Suprapubic skin (tissue), 4 donors: ENCODE measurements at regions not wholly inside any gene's neighbourhood (a gene's known extent, or its start where the extent isn't known, plus 50 kb on each side); places are given as distances from the start of the nearest gene placed in this dataset.
A peak's percentile ranks its signal among the peaks of the same experiment; 100 is the strongest.

Experiments
- DNase-seq, 2 donors: peaks; one replicate each; pipeline ENCODE4 v3.0.0-alpha.2; 2019; ENCODE audit warnings: low spot score in 2 of 2
- H3K27ac ChIP-seq: fragments of 200-600 bp; sonication (generic); one replicate; pipeline ENCODE4 v1.5.1; 2019
- H3K27me3 ChIP-seq: fragments of 200-600 bp; sonication (generic); one replicate; pipeline ENCODE4 v1.5.1; 2019
- H3K36me3 ChIP-seq: fragments of 200-600 bp; sonication (generic); one replicate; pipeline ENCODE4 v1.5.1; 2019
- H3K4me1 ChIP-seq: fragments of 200-600 bp; sonication (generic); one replicate; pipeline ENCODE4 v1.5.1; 2019
- H3K4me3 ChIP-seq: fragments of 200-600 bp; sonication (generic); one replicate; pipeline ENCODE4 v1.5.1; 2019; ENCODE audit warnings: mild to moderate bottlenecking
- H3K9me3 ChIP-seq: fragments of 200-600 bp; sonication (generic); one replicate; pipeline ENCODE4 v1.5.1; 2019
- CTCF ChIP-seq, 2 donors: fragments of 200-600 bp in 1 of 2; fragments of 450-650 bp in 1 of 2; sonication (generic) in 1 of 2; IDR thresholded peaks; one replicate each; pipeline ENCODE4 v1.5.1; 2016 to 2019; ENCODE audit warnings: antibody characterized with exemption in 2 of 2, mild to moderate bottlenecking in 1 of 2, moderate library complexity in 1 of 2
- EP300 ChIP-seq: sonication (generic); formaldehyde crosslinking; IDR thresholded peaks from one replicate; pipeline ENCODE4 v1.6.1; 2017; ENCODE audit warnings: antibody characterized with exemption
- POLR2A ChIP-seq, 2 donors: fragments of 450-650 bp; IDR thresholded peaks; one replicate each; pipeline ENCODE4 v1.6.1; 2017; ENCODE audit warnings: antibody characterized with exemption in 2 of 2, mild to moderate bottlenecking in 2 of 2, moderate library complexity in 2 of 2
- POLR2AphosphoS5 ChIP-seq, 3 donors: sonication (generic); formaldehyde crosslinking; IDR thresholded peaks; one replicate each; pipeline ENCODE4 v1.6.1; 2017; ENCODE audit warnings: antibody characterized with exemption in 3 of 3
- WGBS: methylation state at CpG from one replicate; pipeline ENCODE4 v1.1.5; 2018; 5-methylcytosine and 5-hydroxymethylcytosine counted together

GRCh38 chr14:53510281-53510912, 357.3 kb upstream of the DDHD1 start:
- Histone ChIP-seq H3K27ac (no peak overlapping the region), H3K9me3 (no peaks in the 10 kb centered on the region), H3K4me3 (no peak overlapping the region), H3K36me3 (no peaks in the 10 kb centered on the region), H3K27me3 (no peaks in the 10 kb centered on the region), H3K4me1 (peaks cover 14% of the 10 kb centered on the region)
- DNase-seq, result no peak
- TF ChIP-seq POLR2A (IDR thresholded peaks at IDR 0.05) (no peak), EP300 (no peak), CTCF (IDR thresholded peaks at IDR 0.05) (no peak), POLR2AphosphoS5 (IDR thresholded peaks at IDR 0.05) (no peak)

GRCh38 chr14:53509276-53510244, 356.4 kb upstream of the DDHD1 start:
- Histone ChIP-seq H3K9me3 (no peaks in the 10 kb centered on the region), H3K4me3 (no peak overlapping the region), H3K36me3 (no peaks in the 10 kb centered on the region), H3K27ac (peak overlapping the region; percentile 57), H3K4me1 (peaks cover 14% of the 10 kb centered on the region), H3K27me3 (no peaks in the 10 kb centered on the region)
- peak in 1 of 2 donors; percentile 85 for DNase-seq
- WGBS, result 27% methylated on average over 9 of the region's 11 CpGs
- TF ChIP-seq POLR2AphosphoS5 (IDR thresholded peaks at IDR 0.05), result peak in 2 of 3 donors; percentile 66 to 87
- TF ChIP-seq CTCF (IDR thresholded peaks at IDR 0.05), result no peak

GRCh38 chr14:53501361-53502211, 348.5 kb upstream of the DDHD1 start:
- no peaks in the 10 kb centered on the region for H3K36me3 ChIP-seq
- H3K27ac ChIP-seq, result no peak overlapping the region
- no peak for DNase-seq
- H3K27me3 ChIP-seq, result no peaks in the 10 kb centered on the region
- H3K4me3 ChIP-seq, result no peak overlapping the region
- TF ChIP-seq POLR2AphosphoS5 (IDR thresholded peaks at IDR 0.05), result no peak
- TF ChIP-seq POLR2A (IDR thresholded peaks at IDR 0.05), result no peak
- no peak for TF ChIP-seq CTCF (IDR thresholded peaks at IDR 0.05)
- TF ChIP-seq EP300, result no peak
- 38% methylated on average over 3 of the region's 3 CpGs for whole genome bisulfite sequencing
- H3K9me3 ChIP-seq, result no peaks in the 10 kb centered on the region
- peaks cover 8% of the 10 kb centered on the region for H3K4me1 ChIP-seq

- Histone ChIP-seq H3K4me1 (peaks cover 8% of the 10 kb centered on the region), H3K27ac (no peak overlapping the region), H3K9me3 (no peaks in the 10 kb centered on the region), H3K36me3 (no peaks in the 10 kb centered on the region), H3K4me3 (no peak overlapping the region), H3K27me3 (no peaks in the 10 kb centered on the region)
- 94% methylated on average over 1 of the region's 1 CpG for WGBS
- TF ChIP-seq POLR2AphosphoS5 (IDR thresholded peaks at IDR 0.05) (no peak), CTCF (IDR thresholded peaks at IDR 0.05) (no peak), POLR2A (IDR thresholded peaks at IDR 0.05) (no peak), EP300 (no peak)
- DNase-seq, result no peak
These were observed 347.1 kb upstream of the DDHD1 start for GRCh38 chr14:53500191-53500590.
